SK-N-DZ (cell line): ENCODE measurements at regions not wholly inside any gene's neighbourhood (a gene's known extent, or its start where the extent isn't known, plus 50 kb on each side); places are given as distances from the start of the nearest gene placed in this dataset.

Experiments used
- DNase-seq: peaks from one replicate; pipeline ENCODE4 v3.0.0-alpha.2; 2015; ENCODE audit warnings: low spot score

DNA sequence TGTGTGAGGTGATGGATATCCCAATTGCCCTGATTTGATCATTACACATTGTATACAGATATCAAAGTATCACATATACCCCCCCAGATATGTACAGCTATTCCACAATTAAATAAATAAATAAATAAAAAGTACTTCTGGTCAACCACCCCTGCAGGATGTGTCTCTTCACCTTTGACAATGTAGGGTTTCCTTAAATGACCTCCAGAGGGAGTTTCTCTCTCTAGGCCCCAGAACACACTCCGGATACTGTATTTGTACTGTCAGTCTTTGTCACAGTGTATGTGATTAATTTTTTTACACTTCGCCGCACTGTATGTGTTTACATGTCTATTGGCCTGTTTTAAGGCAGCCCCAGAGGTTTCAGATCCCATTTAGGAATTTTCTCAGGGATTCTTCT, 123.6 kb downstream of the ADCYAP1R1 start:
- no peak for DNase-seq

DNA sequence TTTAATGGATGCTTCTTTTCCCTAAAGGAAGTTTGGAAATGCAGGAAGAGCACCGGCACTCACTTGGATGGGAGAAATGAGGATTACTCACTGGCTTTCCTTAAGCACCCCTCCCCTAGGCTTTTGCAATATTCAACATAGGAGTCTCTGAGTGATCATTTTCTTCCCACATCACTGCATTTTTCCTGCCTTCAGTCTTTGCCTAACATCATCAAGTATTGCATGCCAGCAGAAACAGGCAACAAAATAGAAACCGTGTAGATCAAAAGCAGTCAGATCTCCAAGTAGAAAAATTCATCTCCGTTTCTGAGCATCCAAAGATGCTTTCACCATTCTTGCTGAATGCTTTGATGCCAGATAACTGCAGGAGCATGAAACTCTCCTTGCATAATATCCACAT, 119.9 kb downstream of the ADCYAP1R1 start:
- DNase-seq = no peak

DNA sequence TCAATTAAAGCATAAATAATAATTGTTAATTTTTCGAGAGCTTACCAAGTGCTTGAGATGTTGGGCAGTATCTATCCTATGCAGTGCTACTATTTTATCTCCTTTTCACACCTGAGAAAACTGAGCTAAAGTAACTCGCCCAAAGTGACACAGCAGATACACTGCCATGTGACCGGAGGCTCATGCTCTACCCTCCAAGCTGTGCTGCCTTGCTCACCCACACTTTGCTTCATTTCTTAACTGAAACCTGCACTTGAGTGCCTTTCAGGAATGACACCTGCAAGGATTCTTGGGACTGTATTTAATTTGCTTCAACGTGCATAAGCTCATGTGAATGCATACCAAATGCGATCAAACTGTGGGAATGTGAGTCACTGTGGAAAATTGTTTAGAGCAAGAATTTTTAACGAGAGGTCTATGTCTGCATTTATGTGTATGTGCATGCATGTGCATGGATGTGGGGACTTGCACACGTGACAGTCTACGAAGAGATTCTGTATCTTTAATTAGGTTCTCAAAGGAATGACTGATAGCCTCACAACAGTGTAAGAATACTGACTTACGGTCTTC, 119.2 kb downstream of the ADCYAP1R1 start:
- no peak for DNase-seq
